ENCODE measurements at regions not wholly inside any gene's neighbourhood (a gene's known extent, or its start where the extent isn't known, plus 50 kb on each side); places are given as distances from the start of the nearest gene placed in this dataset.
"Not testable (repeated sequence)": the region's sequence is repeated elsewhere in the genome, so short reads cannot be mapped to it uniquely, and the experiment has no call there.

DNA sequence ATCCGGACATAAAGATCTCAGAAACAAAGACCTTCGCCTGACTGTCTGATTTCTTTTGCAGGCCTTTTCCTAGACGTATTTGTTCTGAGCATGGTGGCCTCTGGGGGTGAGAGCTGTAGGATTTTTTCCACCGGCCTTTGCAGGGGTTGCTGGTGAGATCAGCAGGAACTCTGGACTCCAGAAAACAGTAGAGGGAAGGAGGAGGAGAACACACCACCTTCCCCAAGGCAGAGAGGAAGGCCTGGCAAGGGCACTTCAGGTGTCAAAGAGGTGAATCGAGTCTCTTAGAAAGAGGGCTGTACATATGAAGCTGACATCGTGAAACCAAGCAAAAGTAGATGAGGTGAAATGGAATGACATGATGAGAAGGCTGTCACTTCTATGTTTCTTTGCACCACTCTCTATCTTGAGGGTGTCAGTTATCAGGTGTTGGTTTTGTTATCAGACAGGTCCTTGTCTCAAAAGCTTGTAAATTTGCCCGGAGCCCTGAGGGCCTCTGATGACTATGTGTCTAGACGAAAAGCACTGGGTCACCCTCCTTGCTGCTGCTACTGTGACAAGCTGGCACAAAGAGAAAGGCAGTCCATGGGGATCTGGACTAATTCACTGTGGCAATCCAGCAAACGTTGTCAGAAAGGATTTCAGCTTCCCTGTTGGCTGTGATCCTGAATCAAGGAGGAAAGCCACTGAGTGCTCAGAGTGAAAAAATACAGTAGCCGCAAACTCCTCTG lies 91.3 kb upstream of the MAP3K7 start:
- no peak for ATAC-seq

DNA sequence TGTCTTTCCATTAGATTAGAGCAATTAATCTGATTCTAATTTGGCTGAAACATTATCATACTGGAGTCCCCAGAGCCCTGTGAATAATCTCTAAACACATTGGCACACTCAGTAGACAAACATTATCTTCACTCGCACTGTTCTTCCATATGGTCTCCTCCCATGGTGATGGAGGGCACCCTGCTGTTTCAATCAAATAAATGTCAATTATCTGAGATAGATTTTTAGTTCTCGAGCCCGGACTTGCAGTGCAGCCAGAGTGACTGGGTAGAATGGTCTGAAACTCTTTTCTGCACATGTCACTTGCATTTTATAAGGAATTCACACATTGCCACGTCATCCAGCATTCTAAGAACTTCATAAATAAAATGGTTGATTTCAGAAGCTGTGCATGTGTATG lies 90.6 kb upstream of the MAP3K7 start:
- ATAC-seq, result no peak

DNA sequence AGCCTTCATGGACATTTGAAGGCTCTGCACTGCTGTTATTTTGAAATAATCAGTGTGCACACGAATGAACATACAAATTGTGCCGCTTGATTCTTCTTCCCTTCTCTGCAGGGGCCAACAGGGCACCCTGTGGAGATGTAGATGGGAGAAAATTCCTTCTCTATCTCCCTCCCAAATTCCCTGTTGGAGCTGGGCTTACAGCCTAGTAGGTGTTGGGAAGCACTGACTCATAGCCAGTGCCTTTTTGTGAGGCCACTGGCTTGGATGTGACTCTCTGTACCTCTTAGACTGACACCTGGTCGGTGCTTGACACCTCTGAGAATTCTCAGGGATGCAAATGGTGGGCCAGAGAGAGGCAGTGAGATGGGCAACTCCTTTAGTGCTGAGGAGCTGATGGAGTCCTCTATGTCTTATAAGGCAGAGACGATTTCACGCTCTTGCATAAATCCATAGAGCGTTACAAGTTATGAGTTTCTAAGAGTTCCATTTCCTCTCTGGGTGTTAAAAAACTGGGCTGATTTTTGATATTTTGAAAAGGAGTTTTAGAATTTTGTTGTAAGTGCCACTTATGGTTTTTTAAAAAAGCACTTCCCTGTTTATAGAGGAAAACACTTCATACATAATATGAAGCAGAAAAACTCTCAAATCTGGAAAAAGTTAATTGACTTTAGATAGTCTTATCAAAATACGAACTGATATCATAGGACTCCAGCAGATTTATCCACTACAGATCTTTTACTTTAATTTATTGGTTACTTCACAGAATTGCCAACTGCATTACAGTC lies 89.8 kb upstream of the MAP3K7 start:
- no peak for ATAC-seq

DNA sequence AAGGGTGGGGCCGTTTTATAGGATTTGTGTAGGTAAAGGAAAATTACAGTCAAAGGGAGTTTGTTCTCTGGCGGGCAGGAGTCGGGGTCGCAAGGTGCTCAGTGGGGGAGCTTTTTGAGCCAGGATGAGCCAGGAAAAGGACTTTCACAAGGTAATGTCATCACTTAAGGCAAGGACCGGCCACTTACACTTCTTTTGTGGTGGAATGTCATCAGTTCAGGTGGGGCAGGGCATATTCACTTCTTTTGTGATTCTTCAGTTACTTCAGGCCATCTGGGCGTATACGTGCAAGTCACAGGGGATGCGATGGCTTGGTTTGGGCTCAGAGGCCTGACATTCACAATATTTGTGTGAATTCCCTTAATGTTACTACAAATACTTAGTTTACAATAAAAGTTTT lies 88.2 kb upstream of the MAP3K7 start:
- not testable (repeated sequence) for ATAC-seq

DNA sequence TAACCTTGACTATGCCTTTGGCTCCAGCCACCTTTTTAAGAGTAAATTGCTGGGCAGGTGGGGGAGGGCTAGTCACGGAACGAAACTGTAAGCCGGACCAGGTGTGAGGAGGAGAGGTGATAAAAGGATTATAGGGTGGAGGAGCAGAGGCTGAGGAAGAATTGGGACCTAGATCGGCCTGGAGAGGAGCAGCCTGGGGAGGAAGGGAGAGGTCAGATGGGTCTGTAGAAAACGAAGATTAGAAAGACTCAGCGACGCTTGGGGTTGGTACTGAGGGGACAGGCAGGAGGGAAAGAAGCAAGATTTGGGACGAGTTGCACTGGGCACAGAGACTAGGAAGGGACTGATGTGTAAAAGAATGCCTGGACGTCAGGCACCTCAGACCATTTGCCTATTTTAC lies 87.2 kb upstream of the MAP3K7 start:
- not testable (repeated sequence) for ATAC-seq

DNA sequence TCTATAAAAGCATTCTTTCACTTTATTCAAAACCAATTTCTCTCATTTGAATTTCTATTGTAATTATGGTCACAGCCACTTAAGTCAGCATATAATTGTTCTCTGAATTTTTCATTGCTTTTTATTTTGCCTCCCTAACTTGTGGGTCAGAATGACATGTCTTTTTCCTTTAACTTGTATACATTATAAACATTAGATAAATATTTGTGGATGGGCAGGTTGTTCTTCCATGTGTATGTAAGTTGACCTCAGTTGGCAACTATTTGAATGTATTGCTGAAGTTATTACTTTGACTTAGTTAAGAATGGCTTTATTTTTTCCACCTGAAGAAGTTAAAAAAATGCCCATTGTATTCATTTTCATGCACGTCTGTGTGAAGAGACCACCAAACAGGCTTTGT lies 83.0 kb upstream of the MAP3K7 start:
- no peak for ATAC-seq

DNA sequence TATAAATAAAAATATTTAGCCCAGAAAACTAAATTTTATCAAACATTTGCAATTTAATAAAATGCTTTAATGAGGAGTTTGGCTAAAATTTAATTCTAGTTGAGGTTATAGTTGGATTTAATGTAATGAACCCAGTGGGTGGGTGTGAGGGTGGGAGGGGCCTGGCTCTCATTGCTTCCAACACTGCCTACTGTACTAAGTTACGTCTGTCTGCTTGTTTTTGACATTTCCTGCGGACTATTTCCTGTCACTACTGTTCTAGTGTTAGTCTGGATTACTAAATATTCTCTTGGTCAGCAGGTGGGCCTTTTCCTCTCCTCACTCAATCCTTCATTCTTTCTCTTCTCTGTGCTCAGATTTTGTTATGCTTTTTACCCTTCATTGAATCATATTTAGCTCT lies 82.5 kb upstream of the MAP3K7 start:
- no peak for ATAC-seq

DNA sequence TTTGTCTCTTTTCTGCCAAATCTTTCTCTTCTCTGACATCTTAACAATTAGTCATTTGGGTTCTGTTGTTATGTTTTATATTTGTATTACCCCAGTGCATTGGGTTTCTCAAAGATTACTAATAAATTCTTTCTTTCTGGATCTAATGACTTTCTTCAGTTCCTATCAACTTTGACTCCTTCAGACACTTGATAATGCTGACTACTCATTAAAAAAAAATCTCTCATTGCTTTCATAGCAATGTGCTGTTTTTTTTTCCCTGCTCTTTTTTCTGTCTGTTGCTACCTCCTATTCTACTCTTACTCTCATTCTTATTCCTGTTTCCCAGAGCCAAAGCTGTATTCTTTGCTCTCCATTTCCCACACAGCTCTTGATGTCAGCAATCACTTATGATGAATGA lies 81.3 kb upstream of the MAP3K7 start:
- no peak for ATAC-seq

DNA sequence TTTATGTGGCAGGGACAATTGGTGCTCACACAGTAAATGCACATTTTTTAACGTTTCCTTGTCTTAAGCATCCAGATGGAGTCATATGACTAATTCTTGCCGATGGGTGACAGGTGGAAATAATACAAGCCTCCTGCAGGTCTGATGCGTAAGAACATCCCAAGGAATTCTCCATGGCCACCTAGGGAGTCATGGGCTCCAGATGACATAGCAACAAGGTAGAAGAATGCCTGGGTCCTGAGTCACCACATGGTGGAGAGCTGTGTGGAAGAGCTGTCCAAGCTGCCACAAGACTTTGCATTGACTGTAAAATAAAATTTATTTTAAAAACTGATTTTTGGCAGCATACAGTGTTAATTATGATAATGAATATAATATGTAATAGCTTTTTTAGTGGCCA lies 77.0 kb upstream of the MAP3K7 start:
- no peak for ATAC-seq

DNA sequence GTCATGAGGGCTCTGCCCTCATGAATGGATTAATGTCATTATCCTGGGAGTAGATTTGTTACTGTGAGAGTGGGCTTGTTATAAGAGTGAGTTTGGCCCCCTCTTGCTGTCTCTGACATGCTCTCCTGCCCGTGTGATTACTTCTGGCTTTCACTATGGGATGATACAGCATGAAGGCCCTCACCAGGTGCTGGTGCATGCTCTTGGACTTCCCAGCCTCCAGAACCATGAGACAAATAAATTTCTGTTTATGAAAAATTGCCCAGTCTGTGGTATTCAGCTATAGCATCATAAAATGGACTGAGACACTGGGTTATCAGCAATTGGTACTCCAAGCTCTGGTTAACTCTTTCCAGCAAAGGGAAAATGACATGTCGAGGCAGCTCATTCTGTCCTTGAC lies 76.2 kb upstream of the MAP3K7 start:
- ATAC-seq, result no peak

DNA sequence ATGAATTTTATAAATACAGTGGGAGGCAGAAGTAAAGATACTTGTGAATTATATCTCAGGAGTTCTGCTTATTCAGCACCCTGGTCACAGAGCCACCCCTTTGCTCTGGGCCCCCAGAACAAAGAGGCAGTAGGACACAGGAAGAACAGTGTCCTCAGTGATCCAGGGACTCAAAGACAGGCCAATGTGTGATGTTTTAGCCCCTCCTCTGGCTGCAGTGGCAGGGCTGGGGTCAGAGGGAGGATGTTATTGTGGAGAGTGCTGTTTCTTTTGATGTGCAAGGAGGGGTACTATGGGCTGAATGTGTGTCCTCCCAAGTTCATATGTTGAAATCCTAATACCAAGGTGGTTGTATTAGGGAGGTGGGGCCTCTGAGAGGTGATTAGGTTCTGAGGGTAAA lies 74.1 kb upstream of the MAP3K7 start:
- no peak for ATAC-seq

DNA sequence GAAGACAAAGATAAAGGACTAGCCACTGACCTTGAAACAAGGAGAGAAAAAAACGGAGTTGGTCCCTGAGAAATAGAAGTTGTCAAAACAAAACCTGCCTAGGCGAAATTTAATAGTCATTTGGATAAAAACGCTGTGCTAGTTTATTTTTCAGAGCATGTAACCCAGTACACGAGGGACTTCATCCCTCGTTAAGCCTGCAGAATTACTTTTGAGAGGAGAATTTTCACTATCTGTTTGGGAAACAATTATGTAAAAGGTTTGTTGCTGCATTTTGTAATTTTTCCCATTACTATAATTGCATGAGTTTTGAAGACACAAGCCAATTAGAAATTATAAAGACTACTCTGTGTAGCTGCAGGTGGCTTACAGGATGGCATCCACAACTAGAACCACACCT lies 71.6 kb upstream of the MAP3K7 start:
- ATAC-seq, result no peak

DNA sequence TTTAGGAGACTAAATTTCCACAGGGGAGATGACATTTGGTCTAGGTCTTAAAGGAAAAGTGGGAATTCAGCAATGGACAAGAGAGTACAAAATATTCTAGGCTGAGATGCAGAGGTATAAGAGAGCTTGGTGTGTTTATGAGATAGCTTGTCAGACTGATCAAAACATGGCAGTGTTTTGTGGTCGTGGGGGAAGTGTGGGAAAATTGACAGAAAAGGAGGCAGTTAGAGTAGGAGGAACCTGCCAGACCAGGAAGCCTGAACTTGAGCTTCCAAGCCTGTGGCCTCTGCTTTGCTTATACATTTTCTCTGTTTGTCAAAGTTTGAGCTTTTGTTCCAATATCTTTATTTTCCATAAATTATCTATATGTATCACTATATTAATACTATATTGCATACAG lies 69.5 kb upstream of the MAP3K7 start:
- no peak for ATAC-seq

DNA sequence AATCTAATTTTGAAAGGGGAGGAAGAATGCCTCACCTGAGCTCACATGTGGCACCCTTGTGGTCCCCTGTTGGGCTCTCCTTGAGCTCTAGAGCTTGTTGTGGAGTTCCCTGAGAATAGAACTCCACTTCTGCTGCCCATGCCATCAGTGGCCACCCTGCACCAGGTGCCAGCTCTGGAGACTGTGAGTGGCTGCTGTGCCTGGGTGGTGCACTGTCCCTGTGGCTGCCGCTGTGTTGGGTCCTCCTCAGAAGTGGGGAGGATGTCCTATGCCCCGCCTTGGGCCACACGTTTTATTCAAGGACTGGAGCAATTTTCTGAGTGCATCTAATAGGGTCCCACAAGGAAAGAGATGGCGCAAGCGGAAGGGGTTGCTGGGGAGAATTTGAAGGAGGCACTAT lies 67.9 kb upstream of the MAP3K7 start:
- ATAC-seq, result no peak

DNA sequence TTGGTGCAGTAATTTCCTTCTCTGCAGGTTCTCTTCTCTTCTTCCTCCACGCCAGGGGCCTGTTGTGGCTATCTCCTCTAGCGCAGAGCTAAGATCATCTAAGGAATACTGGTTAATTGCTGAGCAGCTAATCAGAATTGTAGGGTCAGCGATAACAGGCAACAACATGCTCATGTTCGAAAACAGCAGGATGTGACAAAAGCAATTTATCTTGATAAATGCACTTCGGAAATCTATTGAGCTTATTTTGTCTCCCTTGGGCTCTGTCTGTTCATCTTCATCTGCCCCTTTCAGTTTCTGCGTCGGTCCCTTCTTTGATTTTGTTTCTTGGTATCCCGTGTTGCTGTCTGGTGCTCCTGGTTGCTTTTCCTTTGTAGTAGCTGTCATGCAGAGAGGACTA lies 67.3 kb upstream of the MAP3K7 start:
- ATAC-seq, result no peak

DNA sequence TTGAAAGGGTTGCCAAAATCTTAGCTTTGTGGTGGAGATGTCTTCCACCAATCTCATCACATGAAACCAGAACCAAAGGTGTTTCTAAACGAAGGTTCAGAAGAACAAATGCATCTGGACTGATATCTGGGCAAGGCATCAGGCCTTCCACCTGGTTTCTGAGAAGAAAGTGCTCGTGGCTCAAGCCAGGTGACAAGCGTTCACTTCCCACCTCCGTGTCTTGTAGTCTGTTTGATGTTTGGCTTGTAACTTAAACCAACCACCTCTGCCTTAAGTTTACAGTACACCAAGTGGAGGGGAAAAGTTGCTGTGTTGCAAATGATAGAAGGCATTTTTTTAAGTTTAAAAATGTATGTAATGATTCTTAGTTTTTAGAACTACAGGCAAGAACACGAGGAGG lies 66.9 kb upstream of the MAP3K7 start:
- no peak for ATAC-seq

DNA sequence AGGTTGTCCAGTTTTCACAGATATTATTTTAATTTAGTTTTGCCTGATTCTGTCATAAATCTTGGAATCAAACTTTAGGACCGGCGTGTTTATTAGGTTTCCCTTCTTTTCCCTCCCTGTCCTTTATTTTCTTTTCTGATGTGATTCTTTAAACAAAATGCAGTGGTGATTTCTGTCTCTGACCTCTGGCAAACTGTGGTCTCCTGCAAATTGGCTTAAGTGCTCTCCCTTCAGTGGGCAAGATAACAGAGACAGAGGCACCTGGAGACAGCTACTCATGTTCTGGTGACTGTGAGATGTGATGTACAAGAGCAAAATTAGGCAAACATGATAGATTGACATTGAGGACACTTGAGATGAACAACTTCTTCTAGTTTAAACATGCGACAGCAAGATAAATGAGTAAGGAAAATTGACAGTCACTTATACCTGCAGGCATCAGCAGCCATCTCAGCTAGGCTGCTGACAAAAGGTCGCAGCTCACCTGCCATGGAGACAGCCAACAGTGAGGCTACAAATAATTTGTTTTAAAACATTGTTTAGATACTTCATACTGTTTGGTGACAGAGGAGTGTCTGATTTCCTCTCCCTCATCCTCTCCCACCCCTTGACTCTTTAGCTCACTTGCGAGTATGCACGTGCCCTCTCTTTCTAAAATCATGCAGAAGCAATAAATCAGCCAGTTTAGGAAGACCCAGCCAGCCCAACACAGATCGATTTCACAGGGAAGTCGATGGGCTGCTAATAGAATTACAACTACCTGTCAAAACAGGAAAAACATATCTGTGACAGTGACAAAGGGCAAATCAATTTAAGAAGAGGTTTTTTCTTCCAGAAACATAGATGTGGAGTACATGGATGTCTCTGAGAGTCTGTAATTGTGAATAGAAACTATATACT lies 63.4 kb upstream of the MAP3K7 start:
- ATAC-seq, result no peak

DNA sequence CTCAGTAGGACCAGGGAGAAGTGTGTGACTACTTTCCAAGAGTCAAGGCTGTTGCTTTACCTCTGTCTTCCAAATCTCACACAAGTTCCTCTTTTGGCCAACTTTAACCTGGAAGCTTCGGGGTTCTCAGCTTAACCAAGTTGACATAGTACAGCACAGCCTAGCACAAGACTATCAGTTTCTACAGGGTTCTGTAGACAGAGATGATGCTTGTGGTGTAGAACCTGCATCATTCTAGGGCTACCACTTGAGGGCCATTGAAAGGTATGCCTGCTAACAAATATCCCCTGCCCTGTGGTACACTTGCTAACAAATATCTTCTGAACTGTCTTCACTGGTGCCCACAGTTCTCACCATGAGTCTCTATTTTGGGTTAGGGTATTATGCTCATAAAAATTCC lies 62.0 kb upstream of the MAP3K7 start:
- peak in 1 of 2 donors; percentile 24 for ATAC-seq

DNA sequence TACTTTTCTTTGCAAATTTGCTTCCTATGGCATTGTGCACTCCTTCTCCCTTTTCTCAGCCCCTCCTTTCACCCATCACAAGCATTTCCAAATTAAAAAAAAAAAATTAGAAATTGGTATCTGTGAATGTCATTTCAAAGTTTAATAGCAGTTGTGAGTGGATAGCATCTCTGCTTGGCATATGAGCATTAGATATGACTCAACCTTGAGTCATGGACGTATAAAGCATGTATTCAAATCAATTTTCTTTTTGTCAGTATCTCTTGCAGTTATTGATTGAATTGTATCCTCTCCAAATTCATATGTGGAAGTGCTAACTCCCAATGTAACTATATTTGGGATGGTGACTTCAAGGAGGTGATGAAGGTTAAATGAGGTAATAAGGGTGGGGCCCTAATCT lies 60.1 kb upstream of the MAP3K7 start:
- ATAC-seq, result no peak

DNA sequence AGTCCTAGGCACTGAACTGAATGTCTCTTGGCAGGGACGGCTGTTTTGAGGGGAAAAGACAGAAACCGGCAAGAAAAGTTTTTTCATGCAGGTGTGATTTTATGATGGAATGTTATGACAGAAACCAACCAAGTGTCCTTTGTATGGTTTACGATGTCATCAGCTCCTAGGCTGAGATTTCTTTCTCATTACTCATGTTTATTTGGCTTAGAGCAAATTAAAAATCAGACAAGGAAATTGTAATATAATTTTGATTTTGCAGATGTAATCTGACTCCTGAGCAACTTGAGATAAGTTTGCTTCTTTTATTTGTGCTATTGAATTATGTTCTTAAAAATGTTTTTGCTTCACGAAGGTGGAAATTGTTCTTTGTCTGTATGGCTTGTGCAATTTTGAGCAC lies 58.8 kb upstream of the MAP3K7 start:
- no peak for ATAC-seq

DNA sequence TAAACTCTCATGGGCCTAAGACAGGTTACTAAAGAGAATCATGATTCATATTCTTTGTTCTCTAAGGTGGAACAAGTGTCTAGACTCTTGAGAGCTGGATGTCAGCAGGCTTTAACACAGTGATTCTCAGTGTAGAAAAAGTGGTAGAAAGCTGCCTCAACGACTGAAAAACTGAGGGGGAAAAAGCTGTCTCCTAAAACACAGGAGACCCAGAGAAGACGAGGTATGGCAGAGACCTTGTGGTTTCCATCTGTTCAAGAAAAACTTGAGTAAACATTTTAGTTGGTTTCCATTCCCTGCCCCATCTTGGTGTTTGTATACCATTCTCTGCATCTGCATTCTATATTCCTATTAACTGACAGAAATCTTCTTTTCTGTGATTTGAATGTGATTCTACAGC lies 57.6 kb upstream of the MAP3K7 start:
- ATAC-seq, result no peak

DNA sequence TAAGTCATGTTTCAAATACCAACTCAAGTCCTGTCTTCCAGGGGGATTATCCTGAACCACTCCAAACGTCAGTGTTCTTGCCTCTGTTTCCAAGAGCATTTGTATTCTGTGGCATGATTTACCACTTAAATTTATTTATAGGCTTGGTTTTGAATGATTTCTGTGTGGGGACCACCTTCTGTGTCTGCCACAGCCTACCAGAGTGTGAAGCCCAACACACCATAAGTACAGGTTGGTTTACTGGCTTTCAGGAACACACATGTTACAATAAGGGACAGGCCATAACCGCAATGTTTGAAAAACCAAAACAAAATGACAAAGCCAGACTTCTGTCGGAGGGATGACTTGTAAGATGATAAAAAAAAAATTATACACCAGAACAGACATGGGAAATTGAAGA lies 56.5 kb upstream of the MAP3K7 start:
- no peak for ATAC-seq

DNA sequence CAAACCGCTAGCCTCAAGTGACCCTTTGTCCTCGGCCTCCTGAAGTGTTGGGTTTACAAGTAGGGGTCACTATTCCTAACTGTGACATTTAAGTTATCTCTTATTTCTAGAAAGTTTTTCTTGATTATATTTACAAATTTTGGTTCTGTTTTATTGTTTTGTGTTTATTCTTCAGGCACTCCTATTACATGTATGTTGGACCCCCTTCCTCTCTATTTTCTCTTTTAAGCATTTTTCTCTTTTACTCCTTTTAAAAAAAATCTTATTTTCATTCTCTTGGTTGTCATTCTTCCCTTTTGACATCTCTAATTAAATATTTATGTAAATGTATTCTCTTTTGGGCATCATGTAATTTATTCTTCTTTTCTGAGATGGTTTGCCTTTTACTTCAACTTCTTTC lies 50.4 kb upstream of the MAP3K7 start:
- no peak for ATAC-seq

Measured in activated CD4-positive, CD25-positive, alpha-beta regulatory T cell treated with anti-CD3 and anti-CD28 coated beads, Interleukin-2, amount 50 U/mL, for 24 hours (primary cell).